ENCODE measurements at regions not wholly inside any gene's neighbourhood (a gene's known extent, or its start where the extent isn't known, plus 50 kb on each side); places are given as distances from the start of the nearest gene placed in this dataset.
A peak's percentile ranks its signal among the peaks of the same experiment; 100 is the strongest.

DNA sequence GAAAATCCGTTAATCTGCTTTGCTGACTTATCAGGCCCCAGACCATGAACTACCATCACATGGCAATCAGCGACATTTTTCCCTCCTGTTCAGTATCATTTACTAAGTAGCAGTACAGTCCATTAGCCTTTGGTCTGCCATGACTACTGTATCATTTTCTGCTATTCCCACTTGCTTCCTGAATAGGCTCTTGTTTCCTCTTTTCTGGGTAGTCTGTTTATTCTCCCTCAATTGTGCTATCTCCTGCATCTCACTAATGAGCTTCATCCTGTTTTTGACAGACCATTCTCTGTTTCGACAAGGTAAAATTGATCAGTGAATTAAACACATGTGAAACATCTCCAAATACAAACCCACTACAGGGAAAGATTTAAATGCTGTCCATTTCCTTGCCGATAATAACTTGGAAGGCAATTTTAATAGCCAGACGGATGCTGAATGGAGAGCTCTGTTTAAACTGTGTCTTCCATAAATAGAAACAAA lies 263.5 kb upstream of the ANKRD55 start:
- TF ChIP-seq GATA2 (IDR thresholded peaks at IDR 0.05; ENCODE audit: low read depth, low read length) (peak; percentile 97), GATA3 (IDR thresholded peaks at IDR 0.05; ENCODE audit: low read depth, low read length) (peak; percentile 98)

Data from SH-SY5Y (cell line).